CD14-positive monocyte (primary cell): ENCODE measurements at regions not wholly inside any gene's neighbourhood (a gene's known extent, or its start where the extent isn't known, plus 50 kb on each side); places are given as distances from the start of the nearest gene placed in this dataset.

Experiments
- DNase-seq, 3 donors: peaks; one replicate each; pipeline ENCODE4 v3.0.0-alpha.2; 2011 to 2022
- H2AFZ ChIP-seq: 2 replicates; pipeline ENCODE4 v1.6.0; 2012; ENCODE audit warnings: mild to moderate bottlenecking, low read depth, low read length, inconsistent platforms; ENCODE audit not compliant: insufficient read depth, poor library complexity, severe bottlenecking
- H3K27ac ChIP-seq, 2 donors: 1 replicate in 1 of 2; 2 replicates in 1 of 2; pipeline ENCODE4 v1.5.1; 2012 to 2013; ENCODE audit warnings: low read length in 2 of 2, control low read depth in 1 of 2, inconsistent platforms in 1 of 2, low read depth in 1 of 2, mild to moderate bottlenecking in 1 of 2
- H3K27me3 ChIP-seq, 2 donors: one replicate each; pipeline versions ENCODE4 v1.6.0 to v1.6.1; 2011 to 2013; ENCODE audit warnings: low read length in 2 of 2; ENCODE audit not compliant: control insufficient read depth in 2 of 2, insufficient read depth in 2 of 2
- H3K36me3 ChIP-seq, 2 donors: replicated peaks in 1 of 2; 1 replicate in 1 of 2; 2 replicates in 1 of 2; pipeline versions ENCODE4 v1.5.1 to v1.6.1; 2012 to 2013; ENCODE audit warnings: low read length in 2 of 2, control low read depth in 1 of 2, inconsistent platforms in 1 of 2, mild to moderate bottlenecking in 1 of 2; ENCODE audit not compliant: insufficient read depth in 2 of 2, control insufficient read depth in 1 of 2
- H3K4me1 ChIP-seq, 2 donors: 1 replicate in 1 of 2; 2 replicates in 1 of 2; pipeline versions ENCODE4 v1.5.1 to v1.6.1; 2012 to 2013; ENCODE audit warnings: low read length in 2 of 2, control low read depth in 1 of 2, inconsistent platforms in 1 of 2, mild to moderate bottlenecking in 1 of 2, moderate library complexity in 1 of 2; ENCODE audit not compliant: insufficient read depth in 2 of 2, control insufficient read depth in 1 of 2
- H3K4me2 ChIP-seq: replicated peaks from 2 replicates; pipeline ENCODE3; 2012; ENCODE audit warnings: low read length, moderate library complexity, mild to moderate bottlenecking; ENCODE audit not compliant: poor library complexity, severe bottlenecking; ENCODE audit errors: extremely low read depth
- H3K4me3 ChIP-seq, 3 experiments: fragments of 200-600 bp in 1 of 3; sonication (generic) in 1 of 3; replicated peaks in 1 of 3; 1 replicate in 2 of 3; 2 replicates in 1 of 3; pipeline ENCODE4 v1.5.1; 2011 to 2013; ENCODE audit warnings: low read length in 3 of 3, mild to moderate bottlenecking in 3 of 3, control low read depth in 2 of 3, low read depth in 2 of 3, inconsistent platforms in 1 of 3, moderate library complexity in 1 of 3
- H3K79me2 ChIP-seq: 2 replicates; pipeline ENCODE4 v1.6.0; 2012; ENCODE audit warnings: mild to moderate bottlenecking, control low read depth, inconsistent platforms, low read length, moderate library complexity; ENCODE audit not compliant: insufficient read depth
- H3K9ac ChIP-seq: 2 replicates; pipeline ENCODE4 v1.6.0; 2017; ENCODE audit warnings: low read length, mild to moderate bottlenecking; ENCODE audit not compliant: insufficient read depth, poor library complexity, severe bottlenecking
- H3K9me3 ChIP-seq, 2 donors: replicated peaks in 1 of 2; 1 replicate in 1 of 2; 2 replicates in 1 of 2; pipeline versions ENCODE4 v1.5.1 to v1.6.1; 2012 to 2013; ENCODE audit warnings: low read length in 2 of 2, control low read depth in 1 of 2; ENCODE audit not compliant: control insufficient read depth in 1 of 2, insufficient read depth in 1 of 2
- H4K20me1 ChIP-seq: 2 replicates; pipeline ENCODE4 v1.6.0; 2012; ENCODE audit warnings: mild to moderate bottlenecking, low read length, control low read depth, moderate library complexity; ENCODE audit not compliant: insufficient read depth
- H3K27ac Mint-ChIP-seq, 7 donors: one replicate each; pipeline ENCODE4 v1.8.0; 2020; ENCODE audit warnings: mild to moderate bottlenecking in 7 of 7, mixed read lengths in 7 of 7, moderate library complexity in 6 of 7, inconsistent platforms in 2 of 7
- H3K27me3 Mint-ChIP-seq, 3 donors: one replicate each; pipeline ENCODE4 v1.8.0; 2021 to 2022; ENCODE audit warnings: low read depth in 3 of 3, mild to moderate bottlenecking in 3 of 3, mixed read lengths in 3 of 3, moderate library complexity in 3 of 3, inconsistent platforms in 1 of 3
- H3K36me3 Mint-ChIP-seq, 2 donors: one replicate each; pipeline ENCODE4 v1.8.0; 2020; ENCODE audit warnings: mixed read lengths in 2 of 2, inconsistent platforms in 1 of 2, mild to moderate bottlenecking in 1 of 2
- H3K4me1 Mint-ChIP-seq: one replicate; pipeline ENCODE4 v1.8.0; 2020; ENCODE audit warnings: mild to moderate bottlenecking, mixed read lengths
- H3K4me3 Mint-ChIP-seq, 2 donors: one replicate each; pipeline ENCODE4 v1.8.0; 2020; ENCODE audit warnings: mild to moderate bottlenecking in 2 of 2, mixed read lengths in 2 of 2, moderate library complexity in 1 of 2
- H3K9me3 Mint-ChIP-seq, 7 donors: one replicate each; pipeline ENCODE4 v1.8.0; 2020 to 2022; ENCODE audit warnings: mixed read lengths in 7 of 7, mild to moderate bottlenecking in 6 of 7, moderate library complexity in 6 of 7, inconsistent platforms in 2 of 7
- WGBS: methylation state at CpG from one replicate; pipeline ENCODE4 v1.1.5; 2013; ENCODE audit warnings: missing lambda C conversion rate; ENCODE audit not compliant: insufficient coverage; 5-methylcytosine and 5-hydroxymethylcytosine counted together
- intact Hi-C, 2 donors: fragments of 100-400 bp; cut with micrococcal nuclease; formaldehyde crosslinking; loops; one replicate each; pipeline versions ENCODE4 v1.15.0 to v1.15.1; 2023
- TF ChIP-seq, protein P1 (sequence below): fragments of 200-600 bp; IDR thresholded peaks from one replicate; pipeline ENCODE4 v1.8.0; 2022; ENCODE audit warnings: antibody characterized with exemption, mild to moderate bottlenecking

DNA sequence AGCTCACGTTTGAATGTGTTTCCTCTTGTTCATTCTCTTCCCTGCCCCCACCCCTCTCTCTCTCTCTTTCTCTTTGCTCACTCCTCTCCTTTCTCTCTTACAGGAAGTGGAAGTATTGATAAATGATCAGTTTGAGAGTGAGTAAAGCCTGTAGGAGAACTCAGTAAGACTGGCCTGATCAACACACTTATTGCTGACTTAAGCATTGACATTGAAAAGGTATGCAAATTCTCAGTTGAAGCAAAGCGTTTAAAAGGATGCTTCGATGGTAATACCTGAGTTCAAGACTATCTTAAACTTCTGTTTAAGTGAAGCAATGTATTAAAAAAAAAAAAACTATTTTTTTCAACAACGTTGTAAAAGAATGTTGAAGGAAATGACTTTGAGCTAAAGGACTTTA lies 115.7 kb upstream of the DDX18 start:
- Mint-ChIP-seq H3K36me3 (no peaks in the 10 kb centered on the region), H3K9me3 (peaks cover 0 to 2% (median 0%) of the 10 kb centered on the region in 7 donors), H3K27ac (no peak overlapping the region), H3K4me1 (no peaks in the 10 kb centered on the region), H3K4me3 (no peak overlapping the region), H3K27me3 (peaks cover 0 to 2% (median 0%) of the 10 kb centered on the region in 3 donors)
- H3K9me3 ChIP-seq = no peaks in the 10 kb centered on the region
- TF ChIP-seq, protein P1, sequence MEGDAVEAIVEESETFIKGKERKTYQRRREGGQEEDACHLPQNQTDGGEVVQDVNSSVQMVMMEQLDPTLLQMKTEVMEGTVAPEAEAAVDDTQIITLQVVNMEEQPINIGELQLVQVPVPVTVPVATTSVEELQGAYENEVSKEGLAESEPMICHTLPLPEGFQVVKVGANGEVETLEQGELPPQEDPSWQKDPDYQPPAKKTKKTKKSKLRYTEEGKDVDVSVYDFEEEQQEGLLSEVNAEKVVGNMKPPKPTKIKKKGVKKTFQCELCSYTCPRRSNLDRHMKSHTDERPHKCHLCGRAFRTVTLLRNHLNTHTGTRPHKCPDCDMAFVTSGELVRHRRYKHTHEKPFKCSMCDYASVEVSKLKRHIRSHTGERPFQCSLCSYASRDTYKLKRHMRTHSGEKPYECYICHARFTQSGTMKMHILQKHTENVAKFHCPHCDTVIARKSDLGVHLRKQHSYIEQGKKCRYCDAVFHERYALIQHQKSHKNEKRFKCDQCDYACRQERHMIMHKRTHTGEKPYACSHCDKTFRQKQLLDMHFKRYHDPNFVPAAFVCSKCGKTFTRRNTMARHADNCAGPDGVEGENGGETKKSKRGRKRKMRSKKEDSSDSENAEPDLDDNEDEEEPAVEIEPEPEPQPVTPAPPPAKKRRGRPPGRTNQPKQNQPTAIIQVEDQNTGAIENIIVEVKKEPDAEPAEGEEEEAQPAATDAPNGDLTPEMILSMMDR = no peak
- no peaks in the 10 kb centered on the region for H4K20me1 ChIP-seq
- H3K27ac ChIP-seq = no peak overlapping the region
- H3K36me3 ChIP-seq = no peaks in the 10 kb centered on the region
- intact Hi-C loops = no loop called here
- H3K4me1 ChIP-seq = no peaks in the 10 kb centered on the region
- no peak for DNase-seq
- H3K4me3 ChIP-seq = no peak overlapping the region
- no peaks in the 10 kb centered on the region for H3K79me2 ChIP-seq
- H2AFZ ChIP-seq = no peak overlapping the region
- H3K27me3 ChIP-seq = no peaks in the 10 kb centered on the region
- H3K4me2 ChIP-seq = no peak overlapping the region
- H3K9ac ChIP-seq = no peak overlapping the region
- WGBS = no CpG with 5 or more reads among the region's 4 CpGs

- Histone ChIP-seq H4K20me1 (no peaks in the 10 kb centered on the region), H3K36me3 (no peaks in the 10 kb centered on the region), H3K4me3 (no peak overlapping the region), H2AFZ (no peak overlapping the region), H3K9ac (no peak overlapping the region), H3K4me2 (no peak overlapping the region), H3K4me1 (no peaks in the 10 kb centered on the region), H3K9me3 (no peaks in the 10 kb centered on the region), H3K27ac (no peak overlapping the region), H3K27me3 (no peaks in the 10 kb centered on the region), H3K79me2 (no peaks in the 10 kb centered on the region)
- intact Hi-C loops = no loop called here
- Mint-ChIP-seq H3K9me3 (peaks cover 0 to 6% (median 0%) of the 10 kb centered on the region in 7 donors), H3K27ac (no peak overlapping the region), H3K27me3 (peaks cover 0 to 2% (median 0%) of the 10 kb centered on the region in 3 donors), H3K36me3 (no peaks in the 10 kb centered on the region), H3K4me1 (no peaks in the 10 kb centered on the region), H3K4me3 (no peak overlapping the region)
- TF ChIP-seq, protein P1 = no peak
- WGBS = no CpG with 5 or more reads among the region's 2 CpGs
- no peak for DNase-seq
Observed at GRCh38 chr2:117700471-117700870, 114.0 kb upstream of the DDX18 start.
